K562 (cell line): ENCODE measurements at regions not wholly inside any gene's neighbourhood (a gene's known extent, or its start where the extent isn't known, plus 50 kb on each side); places are given as distances from the start of the nearest gene placed in this dataset.

ENCODE experiments used
- ATAC-seq: fragments of 200-7000 bp; cut with Tn5 transposase; 3 replicates; pipeline ENCODE4 v1.9.1; 2020; ENCODE audit warnings: moderate library complexity
- BruUV-seq: library from RNA; stranded (reverse); fragments of 400-500 nt; replicated peaks from 2 replicates; lab custom pipeline; 2021; lab: Mats Ljungman, UMichigan
- CTCF ChIA-PET: fragments of 300-600 bp; formaldehyde crosslinking; extraction: SDS; loops from one replicate; lab custom pipeline; 2021; ENCODE audit warnings: low intra/inter-chr PET ratio; lab: Yijun Ruan, JAX
- POLR2A ChIA-PET: fragments of 300-600, 350-650 bp; sonication (Branson Sonifier 250); formaldehyde crosslinking; extraction: SDS; loops from one replicate; lab custom pipeline; 2021; ENCODE audit warnings: antibody characterized with exemption, inconsistent platforms; lab: Yijun Ruan, JAX
- DNase-seq, 4 experiments: peaks; one replicate each; pipeline versions ENCODE4 v3.0.0 to v3.0.0-alpha.2; 2011 to 2018; ENCODE audit warnings: low spot score in 3 of 4, mixed read lengths in 3 of 4; ENCODE audit errors: extremely low read depth in 1 of 4
- FAIRE-seq: peaks from 2 replicates; lab custom pipeline; 2011; peaks lifted over from hg19 to GRCh38; lab: Jason Lieb, UNC
- H2AFZ ChIP-seq: 2 replicates; pipeline ENCODE4 v1.6.0; 2011; ENCODE audit warnings: low read depth, low read length, control low read depth, inconsistent platforms
- H3K27ac ChIP-seq: fragments of 200-600 bp; 3 replicates; pipeline ENCODE4 v1.8.0; 2011; ENCODE audit warnings: low read depth, mild to moderate bottlenecking, control low read depth, inconsistent platforms, low read length, moderate library complexity, mixed read lengths; ENCODE audit errors: extremely low read depth
- H3K27me3 ChIP-seq, 2 experiments: fragments of 300-600 bp in 1 of 2; 2 replicates in 1 of 2; 3 replicates in 1 of 2; pipeline versions ENCODE4 v1.6.0 to v1.8.0; 2011; ENCODE audit warnings: inconsistent platforms in 2 of 2, low read length in 2 of 2, mild to moderate bottlenecking in 1 of 2, mixed read lengths in 1 of 2, moderate library complexity in 1 of 2; ENCODE audit not compliant: control insufficient read depth in 2 of 2, insufficient read depth in 2 of 2
- H3K36me3 ChIP-seq: fragments of 300-600 bp; 3 replicates; pipeline ENCODE4 v1.8.0; 2011; ENCODE audit warnings: mild to moderate bottlenecking, low read length, inconsistent platforms; ENCODE audit not compliant: control insufficient read depth, insufficient read depth
- H3K4me1 ChIP-seq, 2 experiments: fragments of 200-600 bp in 1 of 2; replicated peaks in 1 of 2; 2 replicates in 1 of 2; 3 replicates in 1 of 2; pipeline versions ENCODE4 v1.5.1 to v1.8.0; 2011; ENCODE audit warnings: inconsistent platforms in 2 of 2, low read length in 2 of 2, mild to moderate bottlenecking in 1 of 2, mixed read lengths in 1 of 2, moderate library complexity in 1 of 2; ENCODE audit not compliant: control insufficient read depth in 2 of 2, insufficient read depth in 2 of 2
- H3K4me2 ChIP-seq: 2 replicates; pipeline ENCODE4 v1.6.1; 2011; ENCODE audit warnings: low read length, control low read depth, inconsistent platforms, mixed read lengths; ENCODE audit not compliant: insufficient read depth
- H3K4me3 ChIP-seq: fragments of 200-600 bp; sonication (generic), shearing (Covaris generic); 2 replicates; pipeline ENCODE4 v1.5.1; 2016; ENCODE audit warnings: control low read depth, inconsistent platforms
- H3K79me2 ChIP-seq: fragments of 200-600 bp; 3 replicates; pipeline ENCODE4 v1.8.0; 2011; ENCODE audit warnings: low read length, inconsistent platforms; ENCODE audit not compliant: control insufficient read depth, insufficient read depth
- H3K9ac ChIP-seq, 2 experiments: 2 replicates each; pipeline versions ENCODE4 v1.6.0 to v1.6.1; 2011; ENCODE audit warnings: low read depth in 2 of 2, low read length in 2 of 2, control low read depth in 1 of 2, inconsistent platforms in 1 of 2, mild to moderate bottlenecking in 1 of 2, mixed read lengths in 1 of 2; ENCODE audit not compliant: insufficient read depth in 1 of 2
- H3K9me1 ChIP-seq: one replicate; pipeline ENCODE4 v1.6.0; 2011; ENCODE audit warnings: inconsistent platforms, mild to moderate bottlenecking, low read length, moderate library complexity; ENCODE audit not compliant: control insufficient read depth, insufficient read depth
- H3K9me3 ChIP-seq: replicated peaks from 2 replicates; pipeline ENCODE4 v1.5.1; 2011; ENCODE audit warnings: low read depth, low read length, inconsistent platforms; ENCODE audit not compliant: control insufficient read depth, insufficient read depth
- H4K20me1 ChIP-seq: replicated peaks from 2 replicates; pipeline ENCODE4 v1.6.1; 2011; ENCODE audit warnings: low read length, inconsistent platforms, mixed read lengths; ENCODE audit not compliant: control insufficient read depth, insufficient read depth
- DACH1 ChIP-seq: fragments of 450-650 bp; IDR thresholded peaks from 2 replicates; pipeline ENCODE4 v1.6.1; 2018; ENCODE audit not compliant: partially characterized antibody
- DMBX1 ChIP-seq: fragments of 250-450 bp; sonication (Bioruptor Pico); IDR thresholded peaks from 2 replicates; pipeline ENCODE4 v1.8.0; 2022; ENCODE audit warnings: inconsistent platforms, mild to moderate bottlenecking, moderate library complexity, borderline replicate concordance
- ETV1 ChIP-seq: fragments of 450-650 bp; conservative IDR thresholded peaks from 2 replicates; pipeline ENCODE4 v1.6.1; 2016; ENCODE audit warnings: missing genetic modification characterization, control low read depth, low read depth, missing compliant biosample characterization
- MLX ChIP-seq, 2 experiments: fragments of 450-650 bp in 1 of 2; sonication (generic) in 1 of 2; formaldehyde crosslinking; conservative IDR thresholded peaks; 2 replicates each; pipeline versions ENCODE4 v1.4.0 to v1.8.1; 2020 to 2022; ENCODE audit warnings: mild to moderate bottlenecking in 1 of 2, missing genetic modification reagents in 1 of 2
- MTF1 ChIP-seq: fragments of 250-450 bp; sonication (Bioruptor Pico); IDR thresholded peaks from 2 replicates; pipeline ENCODE4 v1.9.0; 2021; ENCODE audit warnings: moderate library complexity, mild to moderate bottlenecking, inconsistent platforms, borderline replicate concordance
- NELFE ChIP-seq: IDR thresholded peaks from 2 replicates; pipeline ENCODE4 v1.6.1; 2011; ENCODE audit warnings: mild to moderate bottlenecking; ENCODE audit not compliant: insufficient read depth, insufficient read length
- RBBP5 ChIP-seq: fragments of 200-600 bp; sonication (generic); IDR thresholded peaks from 2 replicates; pipeline ENCODE4 v1.6.1; 2012; ENCODE audit warnings: borderline replicate concordance, mild to moderate bottlenecking, low read length, control low read depth, inconsistent platforms; ENCODE audit not compliant: insufficient read depth, poor library complexity, severe bottlenecking
- SRSF3 ChIP-seq: fragments of 200-400 bp; formaldehyde crosslinking; IDR thresholded peaks from 2 replicates; pipeline ENCODE4 v1.6.1; 2016; ENCODE audit warnings: mild to moderate bottlenecking, low read length, moderate library complexity; ENCODE audit not compliant: insufficient read depth
- TOE1 ChIP-seq, 2 experiments: fragments of 450-650 bp in 1 of 2; sonication (generic) in 1 of 2; formaldehyde crosslinking in 1 of 2; IDR thresholded peaks; 2 replicates each; pipeline versions ENCODE4 v1.7.1 to v1.8.0; 2016 to 2022; ENCODE audit warnings: borderline replicate concordance in 2 of 2, mild to moderate bottlenecking in 2 of 2, antibody characterized with exemption in 1 of 2, inconsistent platforms in 1 of 2, low read depth in 1 of 2, missing genetic modification reagents in 1 of 2, moderate library complexity in 1 of 2
- ZNF316 ChIP-seq: fragments of 450-650 bp; IDR thresholded peaks from 2 replicates; pipeline ENCODE4 v1.6.1; 2016
- ZNF655 ChIP-seq: fragments of 250-450 bp; sonication (Bioruptor Pico); IDR thresholded peaks from 2 replicates; pipeline ENCODE4 v1.5.0; 2021
- ZNF764 ChIP-seq: fragments of 250-450 bp; sonication (Bioruptor Pico); IDR thresholded peaks from 2 replicates; pipeline ENCODE4 v1.4.0; 2020; ENCODE audit warnings: low read depth, mild to moderate bottlenecking, moderate library complexity
- ZNF766 ChIP-seq: fragments of 200-800 bp; sonication (Bioruptor generic); conservative IDR thresholded peaks from 2 replicates; pipeline ENCODE4 v1.6.1; 2016; ENCODE audit warnings: missing genetic modification characterization, missing compliant biosample characterization
- ZNF79 ChIP-seq: fragments of 250-450 bp; sonication (Bioruptor Pico); IDR thresholded peaks from 2 replicates; pipeline ENCODE4 v1.4.0; 2020; ENCODE audit warnings: low read depth, mild to moderate bottlenecking, moderate library complexity
- WGBS: fragments of 100-300 bp; shearing (Covaris generic); methylation state at CpG from one replicate; pipeline ENCODE4 v1.1.6; 2016; ENCODE audit warnings: low coverage, mixed read lengths; ENCODE audit not compliant: insufficient coverage; ENCODE audit errors: missing lambda C conversion rate; 5-methylcytosine and 5-hydroxymethylcytosine counted together
- in situ Hi-C: fragments of 300-500 bp; cut with MboI; formaldehyde crosslinking; loops from 4 replicates; pipeline ENCODE4 v1.15.0; 2018; ENCODE audit warnings: inconsistent platforms, mixed read lengths
- intact Hi-C: fragments of 100-400 bp; cut with micrococcal nuclease; formaldehyde crosslinking; loops from 2 replicates; pipeline ENCODE4 v1.14.2; 2022
- TF ChIP-seq, protein P1 (sequence below): fragments of 250-450 bp; sonication (Bioruptor Pico); IDR thresholded peaks from 2 replicates; pipeline ENCODE4 v1.4.0; 2020; ENCODE audit warnings: borderline replicate concordance

DNA sequence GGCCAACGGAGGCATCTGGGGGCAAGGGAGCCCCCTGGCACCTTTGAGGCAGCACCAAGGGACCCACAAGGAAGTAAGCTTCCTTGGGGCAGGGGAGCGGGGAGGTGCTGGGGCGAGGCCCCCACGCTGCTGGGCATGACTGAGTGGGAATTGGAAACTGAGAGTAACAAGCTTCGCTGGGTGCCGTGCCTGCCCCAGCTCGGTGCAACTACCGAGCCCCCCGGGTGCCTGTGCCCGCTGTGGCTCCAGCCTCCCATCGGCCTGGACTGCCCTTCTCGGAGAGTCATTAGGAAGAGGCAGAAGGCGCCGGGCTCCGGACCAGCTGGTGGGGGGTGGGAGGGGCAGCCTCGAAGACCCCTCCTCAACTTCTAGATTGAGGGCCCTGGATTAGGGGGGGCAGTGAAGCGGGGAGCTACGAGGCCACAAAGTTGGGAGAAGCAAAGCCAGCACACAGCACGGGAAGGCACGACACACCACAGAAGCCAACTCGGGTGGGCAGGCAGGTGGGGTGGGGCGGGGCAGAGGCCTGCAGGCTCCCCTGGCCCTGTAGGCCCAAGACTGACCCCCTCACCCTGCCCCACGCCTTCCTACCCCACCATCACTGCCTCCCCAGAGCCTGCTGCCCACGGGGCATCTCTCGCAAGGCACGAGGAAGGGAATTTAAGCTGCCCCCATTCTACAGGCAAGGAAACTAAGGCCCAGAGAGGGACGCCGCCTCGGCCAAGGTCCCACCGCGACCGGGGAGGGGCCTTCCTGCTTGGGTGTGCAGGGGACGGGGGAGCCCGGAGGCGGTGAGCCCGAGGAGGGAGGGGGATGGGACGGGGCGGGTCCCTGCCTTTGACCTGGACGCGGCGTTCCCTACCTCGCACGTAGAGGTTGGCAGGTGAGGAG is 83.2 kb downstream of the PTPRS start (continued):
- TF ChIP-seq TOE1 (IDR thresholded peaks at IDR 0.05; ENCODE audit: borderline replicate concordance) (no peak), TOE1 (CRISPR knock-in tag; IDR thresholded peaks at IDR 0.05; ENCODE audit: borderline replicate concordance, low read depth) (no peak), ZNF316 (no peak), ZNF79 (no peak), ZNF764 (no peak)

DNA sequence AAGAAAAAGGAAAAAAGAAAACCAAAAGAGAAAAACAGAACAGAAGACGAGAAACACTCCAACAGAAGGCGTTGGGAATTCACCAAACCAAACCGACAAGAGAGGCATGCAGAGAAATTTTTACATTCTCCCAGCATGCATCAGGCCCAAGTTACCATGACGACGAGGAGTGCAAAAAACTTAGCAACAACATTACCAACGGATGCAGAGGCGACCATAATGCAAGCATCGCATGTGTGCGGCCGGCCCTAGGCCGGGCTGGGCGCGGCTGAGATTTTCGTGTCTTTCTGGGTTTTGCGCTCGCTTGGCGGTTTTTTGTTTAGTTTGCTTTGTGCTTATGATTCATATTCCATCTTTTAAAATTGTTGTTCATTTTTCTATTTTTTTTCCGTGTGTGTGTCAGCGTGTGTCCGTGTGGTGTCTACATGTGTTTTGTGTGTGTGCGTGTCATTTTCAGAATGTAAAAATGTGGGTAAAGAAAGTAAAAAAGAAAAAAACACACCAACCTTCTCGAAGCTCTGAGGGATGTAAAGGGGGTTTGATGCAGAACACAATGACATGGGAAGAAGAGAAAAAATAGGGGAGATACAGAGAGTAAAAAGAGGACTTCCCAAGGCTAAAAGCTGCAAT is 84.9 kb downstream of the PTPRS start:
- in situ Hi-C loops, result no loop called here
- WGBS, result 77% methylated on average over 22 of the region's 22 CpGs
- Histone ChIP-seq H3K9me1 (no peaks in the 10 kb centered on the region), H3K4me3 (no peak overlapping the region), H3K27me3 (no peaks in the 10 kb centered on the region), H3K4me2 (no peak overlapping the region), H3K27ac (no peak overlapping the region), H3K9me3 (no peaks in the 10 kb centered on the region; the same call in 1 of the 2 replicates), H3K79me2 (no peaks in the 10 kb centered on the region), H2AFZ (no peak overlapping the region), H4K20me1 (no peaks in the 10 kb centered on the region), H3K9ac (no peak overlapping the region), H3K36me3 (no peaks in the 10 kb centered on the region; the same call in 2 of the 3 replicates), H3K4me1 (peaks cover 0 to 5% of the 10 kb centered on the region in 2 experiments; a peak in 1 of 5 replicates)
- ChIA-PET CTCF (no interaction called here), POLR2A (no interaction called here)
- peak in 3 of 4 experiments; percentile 10 to 47 (median 43) for DNase-seq
- no TSS peak for BruUV-seq
- no peak for ATAC-seq
- FAIRE-seq, result no peak
- intact Hi-C loops, result no loop called here
- TF ChIP-seq RBBP5, result no peak
- TF ChIP-seq SRSF3, result no peak
- TF ChIP-seq NELFE, result no peak
- no peak for TF ChIP-seq ZNF766 (CRISPR knock-in tag)
- TF ChIP-seq MTF1 (CRISPR knock-in tag), result no peak
- TF ChIP-seq DMBX1, result no peak
- TF ChIP-seq, protein P1, sequence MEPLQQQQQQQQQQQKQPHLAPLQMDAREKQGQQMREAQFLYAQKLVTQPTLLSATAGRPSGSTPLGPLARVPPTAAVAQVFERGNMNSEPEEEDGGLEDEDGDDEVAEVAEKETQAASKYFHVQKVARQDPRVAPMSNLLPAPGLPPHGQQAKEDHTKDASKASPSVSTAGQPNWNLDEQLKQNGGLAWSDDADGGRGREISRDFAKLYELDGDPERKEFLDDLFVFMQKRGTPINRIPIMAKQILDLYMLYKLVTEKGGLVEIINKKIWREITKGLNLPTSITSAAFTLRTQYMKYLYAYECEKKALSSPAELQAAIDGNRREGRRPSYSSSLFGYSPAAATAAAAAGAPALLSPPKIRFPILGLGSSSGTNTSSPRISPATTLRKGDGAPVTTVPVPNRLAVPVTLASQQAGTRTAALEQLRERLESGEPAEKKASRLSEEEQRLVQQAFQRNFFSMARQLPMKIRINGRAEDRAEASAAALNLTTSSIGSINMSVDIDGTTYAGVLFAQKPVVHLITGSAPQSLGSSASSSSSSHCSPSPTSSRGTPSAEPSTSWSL, result no peak
- TF ChIP-seq MLX (CRISPR knock-in tag; conservative IDR thresholded peaks at IDR 0.05), result no peak
- TF ChIP-seq ZNF655, result no peak
- no peak for TF ChIP-seq DACH1
- no peak for TF ChIP-seq ETV1 (tag)
